HT-29 (cell line): ENCODE measurements at regions not wholly inside any gene's neighbourhood (a gene's known extent, or its start where the extent isn't known, plus 50 kb on each side); places are given as distances from the start of the nearest gene placed in this dataset.

Experiments
- DNase-seq: peaks from one replicate; pipeline ENCODE4 v3.0.0-alpha.2; 2015; ENCODE audit warnings: low spot score

DNA sequence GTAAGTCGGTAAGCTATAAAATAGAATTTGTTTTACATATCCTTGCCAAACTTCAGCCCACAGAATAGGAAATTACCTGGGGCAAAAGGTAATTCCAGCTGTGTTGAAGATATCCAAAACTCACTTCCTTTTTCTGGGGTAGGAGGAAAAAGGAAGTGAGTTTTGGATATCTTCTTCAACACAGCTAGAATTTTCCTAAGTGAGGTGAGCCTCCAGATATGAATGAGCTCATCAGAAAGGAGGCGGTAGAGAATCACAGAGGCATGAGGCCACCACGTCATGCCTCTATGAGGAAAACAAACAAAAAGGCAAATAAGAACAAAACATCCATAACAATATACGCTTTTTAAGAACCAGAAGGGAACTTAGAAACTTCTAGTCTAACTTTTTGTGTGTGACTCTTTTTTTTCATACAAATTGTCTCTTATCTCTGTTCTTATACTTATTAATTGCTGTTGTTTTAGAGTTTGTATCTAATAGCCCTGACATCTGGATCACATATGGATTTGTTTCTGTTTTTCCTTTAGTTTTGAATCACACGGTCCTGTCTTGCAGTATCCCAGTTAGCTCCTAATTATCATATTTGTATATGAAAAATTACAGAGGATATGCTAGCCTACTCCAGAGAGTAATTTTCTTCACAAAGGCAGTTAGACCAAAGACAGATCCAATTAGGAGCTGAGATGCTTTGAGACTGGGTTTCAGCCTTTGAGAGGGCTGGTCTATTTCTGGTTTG, 104.5 kb downstream of the RBM43 start:
- no peak for DNase-seq

DNA sequence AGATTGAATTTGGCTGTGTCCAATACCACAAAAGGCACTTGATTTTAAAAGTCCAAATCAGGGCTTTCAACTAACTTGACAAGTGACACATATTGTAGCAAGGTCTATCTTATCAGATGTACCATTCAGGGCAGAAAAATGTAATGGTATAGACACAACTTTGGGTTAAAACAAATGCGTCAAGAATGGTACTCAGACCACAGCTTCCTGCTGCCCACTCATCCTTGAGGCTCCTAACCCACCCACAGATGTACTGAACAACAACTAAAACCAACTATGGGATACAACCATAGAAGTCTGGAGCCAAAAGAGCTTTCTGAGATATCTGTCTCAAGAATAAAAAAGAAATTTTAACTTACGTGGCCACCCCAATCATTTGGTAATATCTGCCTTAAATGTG, 105.2 kb downstream of the RBM43 start:
- DNase-seq = no peak

DNA sequence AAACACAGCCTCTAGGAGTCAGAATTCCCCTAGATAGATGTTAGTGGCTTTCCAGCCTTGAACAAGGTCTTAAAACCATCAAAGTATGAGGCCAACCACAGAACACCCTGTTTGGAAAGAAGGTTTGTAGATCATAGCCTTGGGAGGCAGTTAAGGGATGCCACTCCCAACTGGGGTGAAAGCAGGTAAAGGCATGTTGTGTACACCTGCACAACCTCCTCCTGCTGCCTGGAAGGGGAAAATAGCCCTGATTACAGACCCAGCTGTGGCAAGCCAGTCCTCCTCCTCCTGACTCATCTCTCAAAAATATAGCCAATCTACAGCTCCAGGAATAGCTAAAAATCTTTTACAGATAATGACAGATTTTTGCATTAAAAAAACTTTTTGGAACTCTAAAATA, 108.1 kb downstream of the RBM43 start:
- no peak for DNase-seq

DNA sequence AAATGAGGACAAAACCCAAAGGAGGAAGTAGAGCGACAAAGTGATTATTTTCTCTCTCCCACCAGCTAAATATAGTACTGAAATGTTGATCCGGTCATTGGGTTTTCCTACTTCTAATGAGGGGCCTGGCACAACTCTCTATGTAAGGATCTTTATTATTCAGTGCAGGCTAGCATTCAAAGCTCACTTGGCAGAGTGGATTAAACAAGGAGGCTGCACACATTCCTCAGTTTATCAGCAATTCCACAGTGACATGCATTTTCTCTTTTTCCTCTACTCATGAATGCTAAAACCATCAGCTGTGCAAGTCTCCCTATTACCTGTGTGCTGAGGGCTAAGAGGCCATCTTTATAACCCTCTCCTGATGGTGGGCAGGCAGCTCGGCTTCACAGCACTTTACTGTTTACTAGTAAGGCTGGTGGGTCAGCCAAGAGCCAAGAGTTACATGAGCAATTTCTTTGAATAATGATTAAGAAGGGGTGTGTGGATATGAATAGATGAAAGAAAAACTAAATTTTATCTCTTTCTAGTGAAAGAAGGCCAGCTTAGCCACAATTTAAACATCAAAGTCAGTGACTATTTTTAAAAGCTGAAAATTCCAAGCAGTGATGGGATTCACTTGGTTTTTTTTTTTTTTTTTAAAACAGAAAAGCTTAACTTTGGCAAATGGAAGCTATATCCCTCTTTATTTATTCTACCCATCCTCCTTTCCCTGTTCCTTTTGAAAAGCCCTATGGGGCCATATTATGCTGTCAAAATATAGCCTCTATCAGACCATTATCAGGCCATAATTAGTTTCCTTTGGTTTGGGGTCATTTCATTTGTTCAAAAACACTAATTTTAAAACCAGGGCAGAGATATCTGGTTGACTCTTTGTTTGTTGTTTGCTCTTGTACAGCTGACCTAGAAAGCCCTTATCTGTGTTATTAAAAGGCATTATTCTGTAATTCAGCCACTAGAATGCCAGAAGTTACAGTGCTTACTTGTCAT, 111.0 kb downstream of the RBM43 start:
- no peak for DNase-seq

DNA sequence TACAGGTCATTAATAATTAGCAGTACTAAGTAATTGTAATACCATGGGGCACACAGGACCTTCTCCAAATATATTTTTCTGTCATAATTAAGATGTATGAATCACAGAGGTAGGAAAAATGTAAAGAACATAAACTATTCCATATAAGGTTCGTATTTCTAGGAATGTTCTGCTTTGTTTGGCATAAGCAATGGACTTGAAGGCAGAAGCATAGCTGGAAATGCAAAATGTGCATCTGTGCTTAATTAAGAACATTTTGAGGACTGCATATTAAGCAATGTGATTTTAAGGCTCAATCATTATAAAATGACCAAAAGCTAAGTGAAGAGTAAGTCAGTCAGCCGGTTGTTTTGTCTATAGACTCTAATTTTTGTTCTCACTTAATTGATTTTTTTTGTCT, 123.2 kb downstream of the RBM43 start:
- no peak for DNase-seq

DNA sequence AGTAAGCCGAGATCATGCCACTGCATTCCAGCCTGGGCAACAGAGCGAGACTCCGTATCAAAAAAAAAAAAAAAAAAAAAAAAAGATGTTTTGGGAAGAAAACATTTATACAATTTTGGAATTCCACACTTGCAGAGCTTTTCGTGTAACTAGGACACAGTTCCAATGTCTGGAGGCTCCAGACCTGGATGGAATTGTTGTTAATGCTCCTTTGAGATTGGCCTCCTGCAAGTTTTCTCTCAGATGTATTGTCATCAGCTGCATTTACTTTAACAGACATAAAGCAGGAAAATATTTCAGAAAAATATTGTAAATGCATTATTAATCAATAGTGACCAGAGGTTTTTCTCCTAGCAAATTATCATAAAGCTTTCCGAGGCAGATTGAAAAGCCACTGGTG, 124.1 kb downstream of the RBM43 start:
- no peak for DNase-seq

DNA sequence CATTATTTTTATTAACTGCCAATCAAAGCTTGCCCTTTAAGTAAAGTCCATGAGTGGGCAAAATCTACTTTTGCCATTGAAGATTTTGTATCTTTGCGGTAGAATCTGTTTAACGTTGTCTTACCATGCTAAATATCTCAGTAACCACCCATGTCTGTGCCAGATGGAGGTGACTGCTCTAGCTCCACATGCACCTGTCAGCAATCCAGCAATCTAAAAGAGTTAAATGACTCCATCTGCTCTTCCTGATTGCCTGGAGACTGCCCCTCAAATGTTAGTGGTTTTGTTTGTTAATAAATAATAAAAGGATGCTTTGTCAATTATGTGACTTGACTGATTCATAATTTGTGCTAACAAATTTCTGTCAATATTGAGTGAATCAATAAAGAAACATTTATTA, 141.7 kb downstream of the RBM43 start:
- no peak for DNase-seq

DNA sequence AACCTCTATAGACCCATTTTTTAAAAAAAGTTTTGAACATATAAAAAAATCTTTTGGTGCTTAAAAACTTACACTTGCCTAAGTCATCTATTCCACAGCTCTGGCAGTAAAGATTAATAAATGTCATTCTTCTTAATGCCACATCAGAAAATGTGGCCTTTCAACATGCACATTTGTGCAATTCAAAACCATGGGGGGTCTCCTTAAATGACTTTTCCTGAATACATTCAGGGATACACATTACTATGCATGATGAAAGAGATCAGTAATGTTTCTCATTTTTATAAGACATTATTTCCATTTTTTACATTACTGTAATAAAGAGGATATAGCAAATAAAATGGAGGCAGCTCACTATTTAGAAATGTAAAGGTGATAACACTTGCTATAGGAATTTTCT, 142.3 kb downstream of the RBM43 start:
- DNase-seq = no peak

DNA sequence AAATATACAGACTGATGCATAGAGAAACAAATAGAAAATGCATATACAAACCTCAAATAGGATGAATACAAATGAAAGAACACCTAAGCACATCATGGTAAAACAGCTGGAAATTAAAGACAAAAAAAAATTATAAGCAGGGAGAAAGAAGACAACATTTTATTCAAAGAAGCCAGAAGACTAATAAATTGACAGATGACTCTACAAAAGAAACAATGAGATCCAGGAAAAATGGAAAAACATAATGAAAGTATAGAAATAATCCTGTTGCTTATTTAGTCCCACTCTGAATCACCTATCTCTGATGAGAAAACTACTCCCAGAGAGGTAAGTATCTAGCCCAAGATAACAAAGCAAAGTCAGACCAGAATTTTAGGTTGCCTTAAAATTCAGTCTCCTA, 143.4 kb downstream of the RBM43 start:
- DNase-seq = no peak

DNA sequence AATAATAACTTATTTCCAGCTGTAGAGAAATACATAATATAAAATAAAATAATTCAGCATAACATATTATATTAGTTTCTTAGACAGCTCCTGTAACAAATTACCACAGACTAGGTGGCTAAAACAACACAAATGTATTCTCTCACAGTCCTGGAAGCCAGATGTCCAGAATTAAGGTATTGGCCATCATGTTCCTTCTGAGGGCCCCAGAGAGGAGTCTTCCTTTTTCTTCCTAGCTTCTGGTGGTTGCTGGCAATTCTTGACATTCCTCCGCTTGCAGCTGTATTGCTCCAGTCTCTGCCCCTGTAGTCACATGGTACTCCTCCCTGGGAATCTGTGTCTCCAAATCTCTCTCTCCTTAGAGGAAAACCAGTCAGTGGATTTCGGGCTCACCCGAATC, 146.8 kb downstream of the RBM43 start:
- DNase-seq = no peak

DNA sequence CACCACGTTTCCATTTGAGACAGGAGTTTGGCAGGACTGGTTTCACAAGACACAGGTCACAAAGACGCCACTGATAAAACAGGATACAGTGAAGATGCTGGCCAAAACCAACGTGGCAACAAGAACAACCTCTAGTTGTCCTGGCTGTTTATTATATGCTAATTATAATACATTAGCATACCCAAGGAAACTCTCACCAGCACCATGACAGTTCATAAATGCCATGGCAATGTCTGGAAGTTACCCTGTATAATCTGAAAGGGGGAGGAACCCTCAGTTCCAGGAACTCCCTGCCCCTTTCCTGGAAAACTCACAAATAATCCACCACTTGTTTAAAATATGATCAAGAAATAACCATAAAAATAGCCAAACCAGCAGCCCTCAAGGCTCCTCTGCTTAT, 148.3 kb downstream of the RBM43 start:
- DNase-seq = no peak

DNA sequence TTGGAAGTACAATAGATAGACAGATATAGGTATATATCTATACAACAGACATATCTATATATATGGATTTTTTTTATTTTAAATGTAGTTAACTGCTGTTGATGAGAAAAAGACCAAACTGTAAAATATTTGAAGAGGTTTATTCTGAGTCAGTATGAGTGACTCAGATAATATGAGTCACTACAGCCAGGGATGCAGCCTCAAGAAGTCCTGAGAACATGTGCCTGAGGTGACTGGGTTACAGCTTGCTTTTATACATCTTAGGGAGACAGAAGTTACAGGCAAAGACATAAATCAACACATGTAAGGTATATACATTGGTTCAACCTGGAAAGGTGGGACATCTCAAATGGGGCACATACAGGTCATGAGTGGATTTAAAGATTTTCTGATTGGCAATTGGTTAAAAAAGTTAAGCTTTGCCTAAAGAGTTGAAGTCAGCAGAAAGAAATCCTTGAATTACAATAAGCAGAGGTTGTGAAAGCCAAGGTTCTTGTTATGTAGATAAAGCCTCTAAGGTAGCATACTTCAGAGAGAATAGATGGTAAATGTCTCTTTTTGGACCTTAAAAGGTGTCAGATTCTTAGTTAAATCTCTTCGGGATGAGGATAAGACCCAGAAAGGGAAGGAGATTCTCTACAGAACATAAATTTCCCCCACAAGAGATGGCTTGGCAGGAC, 149.9 kb downstream of the RBM43 start:
- DNase-seq = no peak

DNA sequence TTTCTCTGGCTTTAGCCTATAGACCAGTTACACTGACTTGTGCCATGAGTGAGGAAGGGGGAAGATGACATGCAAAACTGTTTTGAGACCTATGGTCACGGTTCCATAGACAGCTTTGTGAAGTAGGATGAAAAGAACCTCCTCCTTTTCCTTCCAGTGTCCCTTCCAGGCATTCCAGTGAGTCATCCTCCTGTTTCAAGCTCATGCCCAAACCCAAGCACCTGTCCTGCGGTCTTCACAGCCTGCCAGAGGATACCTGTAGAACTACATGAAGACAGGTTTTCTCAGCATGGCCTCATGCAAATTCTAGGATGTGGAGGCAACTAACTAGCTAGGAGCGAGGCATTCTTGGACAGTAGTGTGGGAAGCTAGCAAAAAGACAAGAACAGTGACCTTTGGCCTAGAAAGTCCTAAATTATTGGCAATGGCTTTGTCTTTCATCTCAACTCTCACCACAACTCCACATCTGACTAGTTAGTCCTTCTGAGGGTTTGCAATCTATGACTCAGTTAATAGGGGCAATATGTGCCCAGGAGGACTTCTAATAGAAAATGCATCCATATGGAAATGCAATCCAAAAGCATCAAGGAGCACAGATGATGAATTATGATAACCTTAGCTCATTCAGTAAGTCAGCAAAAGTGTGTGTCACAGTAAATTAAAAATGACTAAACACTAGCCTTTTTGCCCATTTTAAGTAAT, 154.7 kb downstream of the RBM43 start:
- no peak for DNase-seq

DNA sequence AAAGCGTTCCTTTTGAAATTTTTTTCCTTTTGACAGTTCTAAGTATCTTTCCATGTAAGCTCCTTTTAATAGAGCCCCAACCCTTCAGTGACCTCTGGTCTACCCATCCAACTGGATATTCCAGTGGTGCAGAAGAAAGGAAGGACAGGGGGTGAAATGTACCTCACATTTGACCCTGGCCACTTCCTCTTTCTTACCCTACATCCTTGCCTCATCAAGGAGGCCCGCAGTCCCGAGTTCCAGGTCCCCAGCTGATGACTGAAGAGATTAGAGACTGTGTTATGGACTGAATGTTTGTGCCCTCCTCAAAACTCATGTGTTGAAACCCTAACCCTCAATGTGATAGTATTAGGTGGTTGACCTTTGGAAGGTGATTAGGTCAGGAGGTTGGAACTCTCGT, 158.1 kb downstream of the RBM43 start:
- DNase-seq = no peak

DNA sequence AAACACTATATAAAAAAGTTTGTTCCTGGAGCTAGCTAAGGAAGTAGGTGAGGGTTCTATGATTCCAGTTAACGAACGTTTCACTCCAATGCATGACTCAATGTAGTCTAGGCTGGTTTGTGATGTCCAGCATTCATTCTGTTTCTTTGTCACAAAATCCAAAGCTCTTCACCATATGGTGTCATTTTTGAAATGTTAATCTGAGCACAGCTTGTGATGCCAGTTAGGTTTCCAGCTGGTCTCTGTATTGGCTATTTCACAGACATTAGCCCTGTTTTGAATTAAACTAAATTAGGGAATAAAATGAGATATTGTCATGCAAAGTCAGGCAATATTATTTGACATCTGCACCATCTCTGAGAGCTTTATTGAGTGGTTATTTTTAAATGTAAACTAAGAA, 159.4 kb downstream of the RBM43 start:
- no peak for DNase-seq

DNA sequence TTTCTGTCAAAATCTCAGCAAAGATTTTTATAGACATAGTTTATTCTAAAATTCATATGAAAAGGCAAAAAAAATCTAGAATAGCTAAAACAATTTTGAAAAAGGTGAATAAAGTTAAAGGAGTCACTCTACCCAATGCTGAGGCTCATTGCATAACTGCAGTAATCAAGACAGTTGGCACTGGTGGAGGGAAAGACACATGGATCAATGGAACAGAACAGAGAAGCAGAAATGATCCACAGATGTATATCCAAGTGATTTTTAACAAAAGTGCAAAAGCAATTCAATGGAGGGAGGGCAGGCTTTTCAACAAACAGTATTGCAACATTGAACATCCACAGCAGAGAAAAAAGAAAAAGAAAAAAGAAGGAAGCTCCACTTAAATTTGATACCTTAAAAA, 162.8 kb downstream of the RBM43 start:
- DNase-seq = no peak

DNA sequence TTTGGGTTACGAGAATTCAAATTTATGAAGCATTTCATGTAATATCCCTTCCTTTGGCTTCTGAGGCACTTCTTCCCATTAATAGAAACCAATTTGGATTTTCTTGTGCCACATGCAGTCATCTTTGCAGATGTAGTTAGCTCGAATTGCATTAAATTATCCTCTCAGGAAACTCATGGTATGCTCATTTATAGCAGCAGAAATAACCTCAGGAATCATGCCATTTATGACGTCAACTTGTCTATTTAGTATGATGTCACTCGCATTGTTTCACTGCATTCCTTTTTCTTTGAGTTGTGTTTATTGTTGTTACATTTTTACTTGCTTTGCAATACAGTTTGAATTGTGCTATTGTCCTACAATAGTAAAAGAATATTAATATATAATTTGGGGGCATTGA, 163.8 kb downstream of the RBM43 start:
- DNase-seq = no peak

DNA sequence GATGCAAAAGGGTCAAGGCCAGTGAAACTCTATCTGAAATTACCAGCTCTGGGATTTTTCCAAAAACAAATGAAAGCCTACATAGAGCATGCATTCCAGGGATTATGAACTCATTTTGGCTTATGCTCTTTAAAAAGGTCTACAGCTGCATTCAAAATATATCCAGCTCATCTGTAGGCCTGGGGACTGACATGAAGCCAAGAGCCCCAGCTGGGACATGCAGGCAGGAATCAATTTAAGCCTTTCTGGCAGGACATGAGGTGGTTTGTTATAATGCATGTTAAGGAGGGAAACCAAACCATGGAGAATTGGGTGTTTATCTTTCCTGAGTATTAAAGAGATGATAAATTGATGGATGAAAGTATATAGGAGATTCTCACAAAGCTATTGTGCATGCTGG, 164.5 kb downstream of the RBM43 start:
- DNase-seq = no peak

DNA sequence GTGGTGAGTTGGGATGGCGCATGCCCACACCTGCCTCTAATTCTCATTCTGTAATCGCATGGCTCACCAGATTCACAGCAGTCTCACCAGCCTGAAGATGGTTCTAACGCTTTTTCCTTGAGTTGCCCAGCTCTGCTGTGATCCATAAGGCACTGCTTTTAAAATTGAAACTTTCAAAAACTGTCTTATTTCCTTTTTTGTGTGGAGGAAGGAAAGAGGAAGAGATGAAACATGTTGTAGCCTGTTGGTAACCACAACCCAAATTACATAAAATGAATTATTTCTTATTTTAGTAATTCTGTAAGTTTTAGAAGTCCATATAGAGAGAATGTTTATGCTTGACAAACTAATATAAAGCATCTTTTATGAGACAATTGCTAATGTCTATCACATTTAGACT, 165.4 kb downstream of the RBM43 start:
- no peak for DNase-seq

DNA sequence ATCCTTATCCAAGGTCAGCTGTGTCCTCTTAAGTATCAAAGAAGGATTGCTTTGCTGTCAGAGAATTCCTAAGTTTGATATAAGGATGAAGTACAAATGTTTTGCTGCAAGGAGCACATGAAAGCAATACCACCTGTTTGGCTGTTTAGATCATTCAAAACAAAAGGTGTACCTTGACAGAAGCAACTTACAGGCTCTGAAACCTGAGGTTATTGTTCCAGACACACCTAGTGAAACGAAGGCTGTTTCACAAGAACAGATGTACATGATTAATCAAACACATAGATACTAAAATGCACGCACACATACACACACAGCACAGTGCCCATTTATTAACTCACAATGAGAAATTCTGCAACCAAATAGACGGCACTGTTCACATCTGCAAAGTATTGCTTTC, 166.2 kb downstream of the RBM43 start:
- DNase-seq = no peak

DNA sequence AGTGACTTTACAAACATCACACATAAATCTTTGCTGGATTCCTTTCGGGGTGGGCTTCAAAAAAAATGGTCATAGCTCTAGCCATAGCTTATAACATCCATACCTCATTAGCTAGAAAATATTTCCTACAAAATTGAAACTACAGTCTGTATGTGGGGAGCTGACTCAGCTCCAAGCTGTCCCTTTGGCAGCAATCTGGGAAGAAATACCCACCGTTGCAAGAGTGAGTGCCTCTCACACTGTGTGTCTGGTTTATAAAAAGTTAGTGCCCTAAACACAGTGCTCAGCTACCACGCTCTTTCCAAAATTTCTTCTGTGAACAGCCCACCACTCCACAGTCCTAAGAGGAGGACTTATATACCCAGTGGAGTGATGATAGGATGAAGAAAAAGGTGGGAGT, 170.1 kb downstream of the RBM43 start:
- DNase-seq = no peak

DNA sequence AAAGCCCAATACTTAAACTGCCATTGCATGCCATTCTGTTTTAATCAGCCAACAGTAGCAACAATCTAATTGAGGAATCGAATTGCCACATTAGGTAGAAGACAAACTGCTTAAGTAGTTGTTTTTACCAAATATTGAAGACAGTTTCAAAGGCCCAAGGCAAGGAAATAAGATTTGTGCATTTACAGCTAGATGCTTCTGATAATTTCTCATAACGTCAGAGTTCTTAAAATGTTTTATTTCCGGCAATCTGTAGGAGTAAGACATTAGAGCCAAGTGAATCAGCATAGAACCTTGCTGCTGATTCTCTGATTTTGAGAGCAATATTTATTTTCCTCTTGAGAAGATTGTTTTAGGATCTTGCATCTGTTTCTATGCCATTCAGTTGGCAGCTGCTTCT, 174.3 kb downstream of the RBM43 start:
- no peak for DNase-seq
